GM21447 (cell line): ENCODE measurements at regions not wholly inside any gene's neighbourhood (a gene's known extent, or its start where the extent isn't known, plus 50 kb on each side); places are given as distances from the start of the nearest gene placed in this dataset.

ENCODE experiments used
- ATAC-seq: cut with Tn5 transposase; IDR thresholded peaks from one replicate; pipeline ENCODE4 v1.9.1; 2021; ENCODE audit not compliant: unreplicated experiment

DNA sequence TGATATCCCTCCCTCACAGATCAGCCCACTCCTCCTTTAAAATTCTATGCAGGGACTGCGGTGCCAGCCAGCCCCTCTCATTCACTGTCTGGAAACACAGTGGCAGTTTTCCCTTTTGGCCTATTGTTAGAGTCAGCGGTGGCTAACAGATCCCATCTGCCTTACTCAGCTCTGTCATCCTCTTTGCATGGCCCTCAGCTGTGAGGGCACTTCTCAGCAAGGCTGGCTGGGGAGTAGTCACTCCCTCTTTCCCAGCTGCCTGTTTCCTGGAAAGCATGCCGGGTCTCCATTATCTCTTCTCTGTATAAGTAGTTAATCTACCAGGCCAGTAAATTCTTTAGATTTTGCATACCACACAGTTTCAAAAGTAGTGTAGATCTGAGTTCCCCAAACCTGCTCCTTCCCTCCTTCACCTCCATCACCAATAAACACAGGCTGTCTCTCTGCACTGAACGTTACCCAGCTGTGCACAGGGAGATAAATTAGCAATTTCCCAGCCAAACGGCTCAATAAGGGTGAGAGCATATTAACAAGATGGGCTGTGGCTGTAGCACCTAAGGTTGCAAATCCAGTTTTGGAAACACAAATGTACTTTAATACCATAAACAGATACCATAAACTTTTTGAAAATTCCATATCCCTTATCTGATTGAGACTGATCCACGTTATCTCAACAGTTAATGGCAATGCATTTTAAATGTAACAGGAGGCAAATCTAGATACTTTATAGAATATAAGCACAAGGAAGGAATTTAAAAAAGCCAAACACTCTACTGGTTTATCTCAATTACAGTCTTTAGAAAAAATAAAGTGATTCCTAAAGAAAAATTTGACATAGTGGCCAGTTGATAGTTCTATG, 229.3 kb downstream of the ANKRD50 start:
- no peak for ATAC-seq

DNA sequence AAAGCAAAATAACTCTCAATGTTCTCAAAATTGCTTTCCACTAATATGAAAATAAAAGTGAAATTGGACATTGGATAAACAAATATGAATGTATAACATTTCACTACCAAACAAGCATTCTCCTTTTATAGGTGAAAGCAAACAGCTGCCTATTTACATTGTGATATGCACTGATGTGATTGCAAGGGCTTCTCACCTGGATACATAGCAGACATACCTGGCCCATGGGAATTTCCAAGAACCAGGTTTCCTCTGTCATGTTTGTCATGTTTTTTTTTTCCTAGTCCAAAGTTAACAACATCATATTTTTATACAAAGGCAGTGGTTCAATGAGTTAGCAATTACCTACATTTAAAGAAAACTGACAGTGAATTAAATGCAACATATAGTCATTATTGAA, 228.5 kb downstream of the ANKRD50 start:
- no peak for ATAC-seq

DNA sequence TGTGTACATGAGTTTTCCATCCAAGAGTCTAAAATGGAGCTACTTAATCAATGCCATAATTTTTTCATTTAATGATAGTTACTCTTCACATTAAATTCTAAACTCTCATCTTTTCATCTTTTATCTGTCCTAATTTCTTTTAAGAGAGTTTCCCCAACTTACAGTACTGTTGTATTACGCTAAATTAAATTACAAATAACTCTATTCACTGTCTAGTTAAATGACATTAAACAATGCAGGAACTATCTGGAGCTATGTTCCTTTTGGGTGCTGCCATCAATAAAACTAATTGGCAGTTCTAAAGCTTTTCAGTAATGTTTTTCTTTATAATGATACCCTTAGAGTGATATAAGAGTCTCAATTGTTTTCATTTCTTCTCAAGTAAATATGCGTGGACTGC, 227.6 kb downstream of the ANKRD50 start:
- no peak for ATAC-seq

DNA sequence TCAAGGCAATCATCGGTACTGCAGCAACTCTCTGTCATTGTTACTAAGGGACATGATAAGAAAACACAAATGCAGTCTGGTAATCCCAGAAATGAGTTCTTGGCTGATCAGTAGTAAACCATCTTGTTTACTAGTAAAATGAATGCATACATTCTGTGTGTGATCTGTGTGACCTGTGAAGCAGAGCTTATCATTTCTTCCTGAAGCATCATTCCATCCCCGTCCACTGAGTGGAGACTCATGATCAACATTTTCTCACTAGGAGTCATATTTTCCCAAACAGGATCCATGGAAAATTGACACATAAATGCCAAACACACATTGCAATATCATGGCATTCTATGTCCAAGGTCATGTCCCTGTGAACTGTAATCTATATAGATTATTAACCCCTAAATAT, 226.1 kb downstream of the ANKRD50 start:
- no peak for ATAC-seq

DNA sequence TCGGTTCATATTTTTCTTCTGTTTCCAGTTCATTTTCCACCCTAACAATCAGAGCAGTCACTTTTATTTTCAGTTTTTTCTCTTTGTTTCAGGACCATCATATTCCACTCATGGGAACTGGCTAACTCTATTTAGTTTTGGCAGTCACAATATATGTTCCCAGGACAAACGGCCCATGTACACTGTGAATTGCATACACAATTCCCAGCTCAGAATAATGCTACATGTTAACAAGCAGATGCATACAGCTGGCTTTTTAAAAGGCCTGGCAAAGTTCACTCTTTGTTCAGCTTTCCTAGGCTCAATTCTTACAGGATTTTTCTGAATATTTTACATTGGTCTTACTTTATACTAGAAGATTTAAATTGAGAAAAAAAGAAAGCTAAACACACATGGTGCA, 224.9 kb downstream of the ANKRD50 start:
- no peak for ATAC-seq

DNA sequence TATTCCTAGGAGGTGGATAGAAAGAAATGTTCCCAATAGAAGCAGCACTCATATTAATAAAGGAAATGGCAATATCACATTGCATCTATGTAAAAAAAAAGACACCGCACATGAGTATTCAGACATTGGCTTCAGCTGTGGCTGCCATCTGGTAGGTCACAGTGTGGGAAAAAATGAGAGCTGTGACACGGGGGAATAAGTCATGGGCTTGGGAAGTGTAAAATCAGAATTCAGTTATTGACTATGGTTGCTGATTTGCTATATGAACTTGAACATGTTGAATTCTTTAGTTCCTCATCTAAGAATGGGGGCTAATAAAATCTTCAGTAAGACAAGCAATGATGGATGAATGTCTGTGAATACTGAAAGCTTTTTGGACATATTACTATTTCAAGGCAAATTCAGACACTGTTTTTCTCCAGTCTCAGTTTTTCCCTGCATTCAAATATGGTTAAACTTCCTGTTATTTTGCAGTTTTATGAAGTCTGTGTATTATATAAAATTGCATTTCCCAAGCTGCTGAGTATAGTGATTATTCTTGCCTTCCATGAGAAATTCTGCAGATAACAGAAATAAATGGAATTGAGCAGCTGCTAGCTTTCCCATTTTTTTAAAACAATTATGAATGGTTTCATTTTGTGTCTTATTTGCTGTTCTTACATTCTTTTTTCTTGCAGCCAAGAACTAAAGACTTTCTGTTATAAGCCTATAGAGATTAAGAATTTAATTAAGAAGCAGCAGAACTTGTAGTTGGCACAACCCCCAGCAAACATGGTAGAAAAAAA, 221.0 kb downstream of the ANKRD50 start:
- no peak for ATAC-seq

DNA sequence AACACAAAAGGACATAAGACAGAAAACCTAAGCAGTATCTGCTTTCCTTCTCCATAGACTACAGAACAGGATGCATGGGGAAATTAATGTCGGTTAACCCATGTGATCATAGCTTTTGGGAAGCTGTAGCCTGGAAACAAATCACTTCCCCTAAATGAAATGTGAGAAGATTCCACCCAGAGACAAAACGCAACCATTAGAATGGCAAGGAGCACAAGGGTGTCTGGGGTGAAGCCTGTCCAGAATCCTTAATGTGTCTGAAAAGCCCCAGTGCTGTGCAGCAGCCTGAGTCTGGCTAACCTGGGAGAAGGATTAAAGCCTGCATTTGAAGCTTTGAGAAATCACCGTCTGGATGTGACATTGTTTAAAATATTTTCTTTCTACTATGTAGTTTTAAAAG, 213.3 kb downstream of the ANKRD50 start:
- ATAC-seq, result no peak

DNA sequence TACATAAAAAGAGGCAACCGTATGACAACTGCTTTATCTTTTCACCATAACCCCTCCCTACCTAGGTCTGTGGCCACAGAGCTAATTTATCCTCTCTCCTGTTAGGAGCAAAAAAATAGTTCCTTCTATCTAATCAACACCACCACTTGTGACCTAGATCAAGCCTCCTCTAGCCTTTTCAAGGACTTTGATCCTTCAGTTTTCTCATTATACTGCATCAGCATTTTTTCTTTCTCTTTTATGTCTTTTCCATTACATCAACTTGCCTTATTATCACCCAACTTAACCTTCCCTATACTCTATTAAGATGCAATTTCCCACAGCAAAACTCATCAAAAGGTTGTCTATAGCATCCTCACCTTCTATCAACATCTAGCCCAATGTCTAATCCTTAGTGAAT, 211.0 kb downstream of the ANKRD50 start:
- ATAC-seq, result no peak

DNA sequence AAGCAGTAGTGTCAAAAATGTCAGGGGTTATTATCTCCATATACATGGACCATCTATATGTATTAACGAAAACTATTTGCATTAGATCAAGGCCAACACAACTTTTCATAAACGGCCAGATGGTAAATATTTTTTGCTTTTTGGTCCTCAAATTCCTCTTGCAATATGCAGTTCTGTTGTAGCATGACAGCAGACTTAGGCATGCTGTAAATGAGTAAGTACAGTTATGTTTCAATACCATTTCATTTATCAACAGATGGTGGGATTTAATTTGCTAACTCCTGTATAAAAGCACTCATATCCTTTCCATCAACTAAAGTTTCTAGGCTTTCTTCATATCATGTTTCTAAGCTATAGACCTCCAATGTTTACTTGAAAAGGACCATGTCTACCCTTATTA, 208.1 kb downstream of the ANKRD50 start:
- no peak for ATAC-seq

DNA sequence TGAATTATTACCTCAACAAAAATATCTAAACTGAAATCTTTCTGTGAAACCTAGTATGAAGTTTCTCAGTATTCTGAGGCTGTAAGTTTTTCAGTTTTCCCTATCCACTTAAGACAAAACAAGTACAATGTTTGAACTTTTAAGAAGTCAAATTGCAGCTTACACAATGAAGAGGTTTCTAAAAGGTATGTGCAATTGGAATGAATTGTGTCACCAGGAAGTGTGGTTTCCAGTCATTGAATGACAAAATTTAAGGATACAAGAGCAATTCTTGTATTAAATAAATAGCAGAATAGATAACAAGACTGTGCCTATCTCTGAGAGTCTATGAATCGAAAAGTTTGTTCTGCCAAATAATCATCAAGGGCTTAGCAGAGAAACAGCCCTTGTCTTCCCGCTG, 207.3 kb downstream of the ANKRD50 start:
- no peak for ATAC-seq

DNA sequence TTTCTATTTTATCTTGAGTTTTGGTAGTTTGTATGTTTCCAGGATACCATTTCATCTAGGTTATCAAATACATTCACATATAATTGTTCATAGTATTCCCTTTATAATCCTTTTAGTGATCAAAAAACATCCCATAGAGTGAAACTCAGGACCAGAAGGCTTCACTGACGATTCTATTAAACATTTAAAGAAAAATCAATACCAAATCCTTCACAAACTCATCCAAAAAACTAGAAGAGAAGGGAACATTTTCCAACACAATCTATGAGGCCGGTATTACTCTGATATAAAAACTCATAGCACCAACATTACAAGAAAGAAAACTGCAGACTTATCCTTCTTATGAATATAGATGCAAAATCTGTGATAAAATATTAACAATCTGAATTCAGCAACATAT, 203.4 kb downstream of the ANKRD50 start:
- no peak for ATAC-seq

DNA sequence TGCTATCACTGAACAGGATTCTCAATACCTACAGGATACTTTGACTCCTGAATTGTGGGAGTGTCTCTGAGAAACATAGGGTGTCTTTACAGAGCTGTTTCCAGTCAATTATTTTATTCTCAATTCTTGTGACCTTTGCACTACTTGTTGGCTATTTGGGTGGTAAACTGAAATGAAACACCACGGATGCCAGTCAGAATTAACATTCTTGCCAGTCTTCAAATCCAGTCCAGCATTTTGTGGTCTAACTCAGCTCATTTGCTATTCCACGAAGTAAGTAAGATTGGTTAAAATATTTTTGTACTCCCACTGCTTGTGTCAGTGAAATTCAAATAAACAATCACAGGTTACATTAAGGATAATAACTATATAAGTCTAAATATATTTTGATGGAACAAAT, 197.9 kb downstream of the ANKRD50 start:
- no peak for ATAC-seq

DNA sequence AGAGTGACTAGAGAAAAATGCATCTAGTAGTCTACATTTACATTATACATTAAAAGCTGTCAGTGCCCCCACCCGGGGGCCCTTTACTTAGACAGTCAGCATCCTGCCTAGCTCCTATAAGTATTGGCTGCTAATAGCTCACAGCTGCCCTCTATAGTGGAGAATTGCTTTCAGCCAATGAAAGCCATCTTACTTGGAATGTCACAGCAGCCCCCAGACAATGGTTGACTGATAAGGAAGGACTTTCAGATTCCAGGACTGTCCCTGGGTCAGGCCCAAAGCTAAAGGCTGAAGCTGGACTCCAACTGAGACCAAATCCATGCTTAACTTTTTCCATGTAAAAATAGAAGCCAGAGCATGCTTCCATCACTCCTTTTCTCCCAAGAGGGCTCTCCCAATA, 196.9 kb downstream of the ANKRD50 start:
- no peak for ATAC-seq

DNA sequence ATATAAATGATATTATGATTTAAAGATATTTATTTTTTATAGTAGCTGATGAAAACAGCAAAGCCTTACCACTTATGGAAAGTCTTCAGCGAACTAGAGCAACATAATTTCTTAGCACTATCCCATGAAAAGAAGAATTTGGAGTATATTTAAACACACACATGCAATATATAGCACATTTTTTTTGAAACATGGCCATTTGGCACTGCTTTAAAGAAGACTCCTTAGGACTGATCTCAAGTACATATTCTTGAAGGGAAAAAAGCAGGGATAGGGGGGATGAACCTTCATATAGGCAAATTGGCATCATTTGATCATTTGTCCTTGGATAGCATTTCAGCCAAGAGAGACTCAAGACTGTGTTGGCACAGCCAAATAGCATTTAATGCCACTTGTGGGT, 193.3 kb downstream of the ANKRD50 start:
- no peak for ATAC-seq

DNA sequence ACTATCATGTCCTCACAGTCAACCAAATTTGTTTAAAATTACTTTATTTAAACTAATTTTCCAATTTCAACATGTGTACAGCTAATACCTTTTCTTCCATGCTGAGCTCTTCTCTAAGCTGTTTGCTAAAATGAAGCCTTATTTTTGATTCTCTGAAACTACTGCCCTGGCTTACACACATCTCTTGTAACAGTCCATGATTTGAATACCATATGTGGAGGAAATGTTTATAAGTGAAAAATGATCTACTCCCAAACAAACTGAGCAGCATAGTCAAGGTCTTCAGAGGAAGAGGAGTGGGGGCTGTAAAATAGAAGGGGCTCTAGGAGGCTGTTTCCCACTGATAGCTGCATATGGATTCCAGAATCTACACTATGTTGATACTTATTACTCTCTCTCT, 188.7 kb downstream of the ANKRD50 start:
- no peak for ATAC-seq

DNA sequence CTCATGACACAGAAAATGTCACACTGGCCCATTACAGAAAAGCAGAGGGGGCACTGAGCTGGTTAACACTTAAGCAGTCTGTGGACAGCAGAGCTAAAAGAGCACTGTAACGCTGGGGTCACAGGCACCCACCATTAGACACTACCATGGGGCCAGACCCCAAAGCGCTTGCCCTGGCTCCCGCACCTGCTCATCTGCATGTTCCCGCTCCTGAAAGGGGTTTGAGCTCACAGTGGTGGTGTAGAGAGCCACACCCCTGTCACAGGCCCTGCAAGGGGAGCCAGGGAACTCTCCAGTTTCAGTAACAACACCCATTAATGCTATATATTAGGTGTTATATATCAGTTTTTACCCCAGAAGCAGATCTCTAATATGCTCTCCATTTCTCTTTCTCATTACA, 187.0 kb downstream of the ANKRD50 start:
- no peak for ATAC-seq

DNA sequence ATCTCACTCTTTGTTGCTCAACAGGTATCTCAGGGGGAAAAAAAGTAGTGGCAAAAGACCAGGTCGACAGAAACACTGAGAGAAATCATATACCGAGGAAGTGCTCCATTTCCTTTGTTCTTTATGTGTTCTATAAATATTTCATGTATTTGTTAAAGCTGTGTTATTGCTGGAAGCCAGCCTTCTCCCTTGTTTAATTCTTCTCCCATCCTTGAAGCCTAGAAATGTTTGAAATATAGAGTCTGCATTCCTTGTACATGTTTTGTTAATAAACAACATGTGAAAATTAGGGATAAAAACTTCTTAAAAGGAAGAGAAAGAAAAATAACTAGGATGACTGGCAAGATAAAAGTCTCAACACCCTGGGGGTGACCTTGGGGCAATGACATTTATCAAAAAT, 186.2 kb downstream of the ANKRD50 start:
- ATAC-seq, result no peak

DNA sequence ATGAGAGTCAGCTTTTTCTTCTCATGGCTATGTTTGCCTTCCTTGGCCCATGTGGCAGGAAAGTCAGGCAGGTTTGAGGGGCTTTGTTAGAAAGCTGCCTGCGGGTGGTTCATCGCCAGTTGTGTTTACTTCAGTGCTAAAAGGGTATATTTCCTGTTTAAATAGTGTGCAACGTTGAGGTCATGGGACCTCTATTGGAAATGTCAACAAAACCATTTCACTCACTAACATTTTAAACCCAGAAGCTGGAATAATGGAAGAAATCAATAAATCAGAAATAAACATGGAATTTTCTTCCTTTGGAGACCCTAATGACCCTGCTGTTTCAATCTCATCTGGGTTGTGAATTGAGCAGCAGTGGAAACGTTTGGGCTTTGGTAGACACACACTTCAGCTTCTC, 185.8 kb downstream of the ANKRD50 start:
- no peak for ATAC-seq

DNA sequence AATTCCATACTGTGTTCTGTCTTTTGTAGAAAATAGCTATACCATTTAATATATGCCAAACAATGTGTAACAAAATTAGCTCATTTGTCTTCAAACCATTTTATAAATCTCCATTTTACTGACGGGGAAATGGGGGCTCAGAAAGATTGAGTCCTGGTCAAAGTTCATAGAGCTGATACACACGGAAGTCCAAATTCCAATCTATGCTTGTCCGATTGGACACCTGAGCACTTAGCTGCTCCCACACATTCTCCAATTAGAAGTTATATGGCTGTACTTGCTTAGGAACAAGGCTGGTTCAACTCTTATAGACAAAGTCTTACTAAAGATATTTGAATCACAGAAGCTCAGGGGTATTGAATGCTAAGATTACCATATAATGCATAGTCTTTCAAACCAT, 185.2 kb downstream of the ANKRD50 start:
- no peak for ATAC-seq

DNA sequence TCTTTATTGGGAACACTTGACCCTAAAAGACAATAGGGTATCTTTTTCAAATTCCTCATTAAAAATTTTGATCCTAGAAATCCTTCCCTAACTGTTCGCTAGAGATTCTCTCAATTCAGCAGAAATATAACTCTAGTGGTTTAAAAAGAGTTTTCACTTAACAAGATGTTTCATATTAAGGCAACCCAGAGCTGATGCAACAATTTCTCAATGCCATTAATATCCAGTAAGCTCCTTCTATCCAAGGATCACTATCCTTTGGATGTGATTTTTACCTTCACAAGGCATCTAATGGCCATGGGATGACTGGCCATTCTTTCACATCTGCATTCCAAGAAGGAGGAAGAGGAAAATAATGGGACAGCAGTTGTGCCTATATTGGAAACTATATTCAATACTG, 183.4 kb downstream of the ANKRD50 start:
- ATAC-seq, result no peak

DNA sequence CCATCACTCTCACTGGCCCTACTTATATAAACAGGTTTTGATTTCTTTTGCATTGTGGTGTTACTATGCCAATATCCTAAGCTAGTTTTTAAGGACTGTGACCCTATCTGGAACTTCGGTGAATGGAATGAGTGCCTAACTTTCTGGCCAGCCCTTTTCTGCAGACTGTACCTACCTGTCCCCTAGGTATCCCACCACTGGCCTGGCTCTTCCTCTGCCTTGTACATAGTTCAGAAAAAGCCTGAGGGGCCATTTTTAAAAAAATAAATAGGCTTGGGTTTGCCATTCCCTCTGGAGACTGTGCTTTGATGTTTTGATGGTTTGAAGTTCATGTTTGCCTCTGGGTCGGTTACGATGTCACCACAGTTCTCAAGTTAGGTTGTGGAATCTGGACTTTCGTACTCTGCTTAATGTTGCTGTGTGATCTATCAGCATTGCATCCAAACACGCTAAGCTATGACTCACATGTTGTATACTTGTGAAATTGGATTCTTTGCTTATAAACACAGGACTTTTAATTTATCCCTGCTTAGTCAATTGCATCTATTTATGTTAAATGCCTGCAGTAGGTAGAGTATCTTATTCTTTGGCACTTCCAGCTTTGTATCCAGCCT, 182.0 kb downstream of the ANKRD50 start:
- no peak for ATAC-seq

DNA sequence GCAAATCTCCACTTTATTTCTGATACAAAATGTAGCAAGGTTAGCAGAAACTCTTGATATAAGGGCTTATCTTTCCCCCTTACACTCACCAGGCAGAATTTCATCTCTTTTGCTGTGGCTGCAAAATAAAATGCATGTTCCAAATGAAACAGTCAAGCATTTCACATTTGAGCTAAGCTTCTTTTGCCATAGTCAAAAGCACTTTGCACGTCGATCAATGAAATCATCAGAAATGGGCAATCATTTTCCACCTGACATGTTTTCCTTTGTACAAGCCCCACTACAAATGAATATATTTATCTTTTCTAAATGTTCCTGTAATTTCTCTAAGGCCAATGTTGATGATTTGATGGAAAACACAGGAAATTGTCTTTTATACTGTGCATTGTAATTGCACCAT, 178.4 kb downstream of the ANKRD50 start:
- no peak for ATAC-seq
